Smooth muscle cell (in vitro differentiated cells): ENCODE measurements at regions not wholly inside any gene's neighbourhood (a gene's known extent, or its start where the extent isn't known, plus 50 kb on each side); places are given as distances from the start of the nearest gene placed in this dataset.

Experiments used
- DNase-seq: peaks from one replicate; lab custom pipeline; 2025; ENCODE audit not compliant: unreplicated experiment; lab: John Stamatoyannopoulos, UW
- H2AFZ ChIP-seq: fragments of 200-600 bp; sonication (generic); 2 replicates; pipeline ENCODE4 v1.6.0; 2016; ENCODE audit warnings: antibody characterized with exemption, low read depth, mild to moderate bottlenecking
- H3F3A ChIP-seq: fragments of 200-600 bp; sonication (generic); 2 replicates; pipeline ENCODE4 v1.6.0; 2017; ENCODE audit warnings: antibody characterized with exemption, low read depth
- H3K27ac ChIP-seq: fragments of 200-600 bp; sonication (generic); 2 replicates; pipeline ENCODE4 v1.5.1; 2016; ENCODE audit warnings: low read depth, mild to moderate bottlenecking
- H3K27me3 ChIP-seq: fragments of 200-600 bp; sonication (generic); 2 replicates; pipeline ENCODE4 v1.6.1; 2016; ENCODE audit warnings: low read depth, mild to moderate bottlenecking
- H3K36me3 ChIP-seq: fragments of 200-600 bp; sonication (generic); 2 replicates; pipeline ENCODE4 v1.5.1; 2016; ENCODE audit warnings: low read depth
- H3K4me1 ChIP-seq: fragments of 200-600 bp; sonication (generic); 2 replicates; pipeline ENCODE4 v1.5.1; 2016; ENCODE audit warnings: low read depth
- H3K4me2 ChIP-seq: fragments of 200-600 bp; sonication (generic); 2 replicates; pipeline ENCODE4 v1.6.0; 2016; ENCODE audit warnings: mild to moderate bottlenecking
- H3K4me3 ChIP-seq: fragments of 200-600 bp; sonication (generic); 2 replicates; pipeline ENCODE4 v1.5.1; 2016; ENCODE audit warnings: mild to moderate bottlenecking
- H3K79me2 ChIP-seq: fragments of 200-600 bp; sonication (generic); 2 replicates; pipeline ENCODE4 v1.6.0; 2016; ENCODE audit warnings: low read depth, mild to moderate bottlenecking
- H3K9ac ChIP-seq: fragments of 200-600 bp; sonication (generic); 2 replicates; pipeline ENCODE4 v1.6.0; 2016; ENCODE audit warnings: low read depth
- H3K9me3 ChIP-seq: fragments of 200-600 bp; sonication (generic); replicated peaks from 2 replicates; pipeline ENCODE4 v1.5.1; 2016; ENCODE audit warnings: low read depth
- H4K20me1 ChIP-seq: fragments of 200-600 bp; sonication (generic); 2 replicates; pipeline ENCODE4 v1.6.0; 2016; ENCODE audit warnings: low read depth
- CTCF ChIP-seq: fragments of 200-600 bp; sonication (generic); IDR thresholded peaks from 2 replicates; pipeline ENCODE4 v1.5.1; 2017; ENCODE audit warnings: borderline replicate concordance, mild to moderate bottlenecking, antibody characterized with exemption; ENCODE audit not compliant: insufficient read depth, poor library complexity, severe bottlenecking
- WGBS: methylation state at CpG from one replicate; pipeline ENCODE4 v1.1.7; 2016; ENCODE audit warnings: low lambda C conversion rate; 5-methylcytosine and 5-hydroxymethylcytosine counted together

- no peak for DNase-seq
- Histone ChIP-seq H3K27ac (no peak overlapping the region), H3K4me3 (no peak overlapping the region), H3K4me2 (no peak overlapping the region), H3K9me3 (no peaks in the 10 kb centered on the region), H3F3A (no peaks in the 10 kb centered on the region), H3K27me3 (no peaks in the 10 kb centered on the region), H3K36me3 (no peaks in the 10 kb centered on the region), H2AFZ (no peak overlapping the region), H4K20me1 (no peaks in the 10 kb centered on the region), H3K79me2 (no peaks in the 10 kb centered on the region), H3K9ac (no peak overlapping the region), H3K4me1 (no peaks in the 10 kb centered on the region)
- TF ChIP-seq CTCF = no peak
- WGBS = 81% methylated on average over 9 of the region's 9 CpGs
Measured at GRCh38 chr12:131507881-131508280, 203.0 kb upstream of the SFSWAP start.

GRCh38 chr12:131509701-131510100 lies 201.2 kb upstream of the SFSWAP start:
- Histone ChIP-seq H3K27me3 (no peaks in the 10 kb centered on the region), H4K20me1 (no peaks in the 10 kb centered on the region), H3K27ac (no peak overlapping the region), H3K9ac (no peak overlapping the region), H3K79me2 (no peaks in the 10 kb centered on the region), H3K4me1 (no peaks in the 10 kb centered on the region), H2AFZ (no peak overlapping the region), H3F3A (no peaks in the 10 kb centered on the region), H3K9me3 (no peaks in the 10 kb centered on the region), H3K4me3 (no peak overlapping the region), H3K36me3 (no peaks in the 10 kb centered on the region), H3K4me2 (no peak overlapping the region)
- 81% methylated on average over 7 of the region's 7 CpGs for WGBS
- TF ChIP-seq CTCF = no peak
- DNase-seq = no peak

GRCh38 chr12:131510431-131510830 lies 200.5 kb upstream of the SFSWAP start:
- Histone ChIP-seq H3K4me3 (no peak overlapping the region), H3K79me2 (no peaks in the 10 kb centered on the region), H3K4me2 (no peak overlapping the region), H3F3A (no peaks in the 10 kb centered on the region), H2AFZ (no peak overlapping the region), H3K36me3 (no peaks in the 10 kb centered on the region), H3K4me1 (no peaks in the 10 kb centered on the region), H3K27me3 (no peaks in the 10 kb centered on the region), H4K20me1 (no peaks in the 10 kb centered on the region), H3K9ac (no peak overlapping the region), H3K27ac (no peak overlapping the region), H3K9me3 (no peaks in the 10 kb centered on the region)
- 80% methylated on average over 4 of the region's 4 CpGs for WGBS
- no peak for TF ChIP-seq CTCF
- no peak for DNase-seq

- 59% methylated on average over 7 of the region's 7 CpGs for WGBS
Measured at GRCh38 chr12:131511391-131511802, 199.5 kb upstream of the SFSWAP start.

More at GRCh38 chr12:131511391-131511802, 199.5 kb upstream of the SFSWAP start:
- no peaks in the 10 kb centered on the region for H3F3A ChIP-seq
- no peaks in the 10 kb centered on the region for H3K4me1 ChIP-seq
- H4K20me1 ChIP-seq = no peaks in the 10 kb centered on the region
- no peak overlapping the region for H3K4me2 ChIP-seq
- no peaks in the 10 kb centered on the region for H3K9me3 ChIP-seq
- H3K27me3 ChIP-seq = no peaks in the 10 kb centered on the region
- H2AFZ ChIP-seq = no peak overlapping the region
- H3K4me3 ChIP-seq = no peak overlapping the region
- H3K36me3 ChIP-seq = no peaks in the 10 kb centered on the region
- H3K79me2 ChIP-seq = no peaks in the 10 kb centered on the region
- no peak overlapping the region for H3K9ac ChIP-seq
- no peak overlapping the region for H3K27ac ChIP-seq
- TF ChIP-seq CTCF = no peak
- no peak for DNase-seq
